H9 (cell line): ENCODE measurements at regions not wholly inside any gene's neighbourhood (a gene's known extent, or its start where the extent isn't known, plus 50 kb on each side); places are given as distances from the start of the nearest gene placed in this dataset.

Source experiments
- DNase-seq: peaks from one replicate; pipeline ENCODE4 v3.0.0-alpha.2; 2017
- H2AFZ ChIP-seq: one replicate; pipeline ENCODE4 v1.6.1; 2013; ENCODE audit warnings: mild to moderate bottlenecking, low read length, control low read depth, moderate library complexity
- H2AK5ac ChIP-seq: 2 replicates; pipeline ENCODE4 v1.6.1; 2013; ENCODE audit warnings: low read length, control low read depth, mixed read lengths; ENCODE audit not compliant: insufficient read length
- H2BK120ac ChIP-seq: one replicate; pipeline ENCODE4 v1.6.1; 2013; ENCODE audit warnings: low read depth, mild to moderate bottlenecking, low read length, control low read depth, inconsistent platforms; ENCODE audit not compliant: poor library complexity, severe bottlenecking
- H2BK12ac ChIP-seq: 2 replicates; pipeline ENCODE4 v1.6.1; 2013; ENCODE audit warnings: low read length, control low read depth, mixed read lengths, low read depth; ENCODE audit not compliant: insufficient read length
- H2BK15ac ChIP-seq: 2 replicates; pipeline ENCODE4 v1.6.1; 2013; ENCODE audit warnings: low read depth, low read length, control low read depth
- H2BK20ac ChIP-seq: one replicate; pipeline ENCODE4 v1.6.1; 2013; ENCODE audit warnings: low read depth, mild to moderate bottlenecking, low read length, control low read depth, inconsistent platforms; ENCODE audit not compliant: poor library complexity, severe bottlenecking
- H2BK5ac ChIP-seq: 2 replicates; pipeline ENCODE4 v1.6.1; 2013; ENCODE audit warnings: low read length, control low read depth, mixed read lengths; ENCODE audit not compliant: insufficient read length
- H3K14ac ChIP-seq: 2 replicates; pipeline ENCODE4 v1.6.1; 2013; ENCODE audit warnings: low read length, control low read depth; ENCODE audit not compliant: insufficient read depth
- H3K18ac ChIP-seq: 2 replicates; pipeline ENCODE4 v1.6.1; 2013; ENCODE audit warnings: low read depth, mild to moderate bottlenecking, mixed read lengths, low read length, control low read depth; ENCODE audit not compliant: insufficient read length
- H3K23ac ChIP-seq: 2 replicates; pipeline ENCODE4 v1.6.1; 2013; ENCODE audit warnings: low read length, control low read depth, mixed read lengths, low read depth; ENCODE audit not compliant: insufficient read length
- H3K23me2 ChIP-seq: 2 replicates; pipeline ENCODE4 v1.6.1; 2013; ENCODE audit warnings: low read depth, mild to moderate bottlenecking, mixed read lengths, low read length, control low read depth; ENCODE audit not compliant: insufficient read length, poor library complexity, severe bottlenecking
- H3K27ac ChIP-seq: 2 replicates; pipeline ENCODE4 v1.5.1; 2013; ENCODE audit warnings: low read length, control low read depth, mixed read lengths, low read depth; ENCODE audit not compliant: insufficient read length
- H3K27me3 ChIP-seq: 2 replicates; pipeline ENCODE4 v1.6.1; 2013; ENCODE audit warnings: low read length, control low read depth, inconsistent platforms; ENCODE audit not compliant: insufficient read depth
- H3K4ac ChIP-seq: 2 replicates; pipeline ENCODE4 v1.6.1; 2013; ENCODE audit warnings: low read depth, mild to moderate bottlenecking, control low read depth, inconsistent platforms, low read length, moderate library complexity
- H3K4me1 ChIP-seq: 2 replicates; pipeline ENCODE4 v1.6.1; 2013; ENCODE audit warnings: low read length, control low read depth, inconsistent platforms; ENCODE audit not compliant: insufficient read depth
- H3K4me2 ChIP-seq: 2 replicates; pipeline ENCODE4 v1.6.1; 2013; ENCODE audit warnings: low read length, control low read depth, mixed read lengths; ENCODE audit not compliant: insufficient read length, insufficient read depth
- H3K56ac ChIP-seq: 2 replicates; pipeline ENCODE4 v1.6.1; 2013; ENCODE audit warnings: low read depth, mild to moderate bottlenecking, mixed read lengths, low read length, control low read depth; ENCODE audit not compliant: insufficient read length
- H3K79me1 ChIP-seq: 2 replicates; pipeline ENCODE4 v1.6.1; 2013; ENCODE audit warnings: low read depth, mild to moderate bottlenecking, moderate library complexity, low read length, control low read depth, inconsistent platforms; ENCODE audit not compliant: insufficient read depth, poor library complexity, severe bottlenecking
- H3K79me2 ChIP-seq: 2 replicates; pipeline ENCODE4 v1.6.1; 2013; ENCODE audit warnings: low read length, control low read depth, inconsistent platforms; ENCODE audit not compliant: insufficient read depth
- H3K9ac ChIP-seq: 2 replicates; pipeline ENCODE4 v1.6.1; 2013; ENCODE audit warnings: low read length, control low read depth, mixed read lengths; ENCODE audit not compliant: insufficient read length; ENCODE audit errors: extremely low read depth
- H3K9me3 ChIP-seq: one replicate; pipeline ENCODE4 v1.6.1; 2013; ENCODE audit warnings: low read depth, low read length, inconsistent platforms; ENCODE audit not compliant: control insufficient read depth
- H3T11ph ChIP-seq: one replicate; pipeline ENCODE4 v1.6.1; 2013; ENCODE audit warnings: mild to moderate bottlenecking, low read length, control low read depth, inconsistent platforms
- H4K20me1 ChIP-seq: one replicate; pipeline ENCODE4 v1.6.1; 2013; ENCODE audit not compliant: control insufficient read depth, insufficient read length, insufficient read depth
- H4K5ac ChIP-seq: 2 replicates; pipeline ENCODE4 v1.6.1; 2013; ENCODE audit warnings: low read depth, mild to moderate bottlenecking, mixed read lengths, low read length, control low read depth; ENCODE audit not compliant: insufficient read length
- H4K8ac ChIP-seq: replicated peaks from 2 replicates; pipeline ENCODE4 v1.6.1; 2013; ENCODE audit warnings: low read length, control low read depth, mixed read lengths, low read depth; ENCODE audit not compliant: insufficient read length
- H4K91ac ChIP-seq: 2 replicates; pipeline ENCODE4 v1.6.1; 2013; ENCODE audit warnings: low read depth, mild to moderate bottlenecking, moderate library complexity, mixed read lengths, low read length, control low read depth; ENCODE audit not compliant: insufficient read length
- H3K27ac Mint-ChIP-seq, 3 experiments: 2 replicates in 2 of 3; 3 replicates in 1 of 3; pipeline ENCODE4 v1.8.0; 2020 to 2021; ENCODE audit warnings: mixed read lengths in 3 of 3, mild to moderate bottlenecking in 1 of 3, moderate library complexity in 1 of 3
- H3K27me3 Mint-ChIP-seq: 2 replicates; pipeline ENCODE4 v1.8.0; 2021; ENCODE audit warnings: low read depth, mild to moderate bottlenecking, moderate library complexity, mixed read lengths
- H3K36me3 Mint-ChIP-seq, 3 experiments: 2 replicates in 2 of 3; 3 replicates in 1 of 3; pipeline ENCODE4 v1.8.0; 2020 to 2021; ENCODE audit warnings: low read depth in 3 of 3, mixed read lengths in 3 of 3; ENCODE audit not compliant: insufficient read depth in 1 of 3
- H3K4me1 Mint-ChIP-seq, 2 experiments: 2 replicates each; pipeline ENCODE4 v1.8.0; 2020; ENCODE audit warnings: mixed read lengths in 2 of 2
- H3K4me3 Mint-ChIP-seq, 2 experiments: 2 replicates in 1 of 2; 3 replicates in 1 of 2; pipeline ENCODE4 v1.8.0; 2020 to 2021; ENCODE audit warnings: mild to moderate bottlenecking in 2 of 2, mixed read lengths in 2 of 2, moderate library complexity in 1 of 2
- H3K9me3 Mint-ChIP-seq, 2 experiments: 2 replicates in 1 of 2; 3 replicates in 1 of 2; pipeline ENCODE4 v1.8.0; 2020; ENCODE audit warnings: mild to moderate bottlenecking in 2 of 2, mixed read lengths in 2 of 2, moderate library complexity in 1 of 2
- WGBS: extraction: QIAGEN DNeasy Blood & Tissue Kit; methylation state at CpG from one replicate; pipeline ENCODE4 v1.1.7; 2013; ENCODE audit warnings: missing lambda C conversion rate, low lambda C conversion rate, mixed read lengths; ENCODE audit not compliant: insufficient read length; ENCODE audit errors: extremely low coverage; 5-methylcytosine and 5-hydroxymethylcytosine counted together
- TF ChIP-seq, protein P1 (sequence below): fragments of 200-600 bp; sonication (generic); conservative IDR thresholded peaks from 3 replicates; pipeline ENCODE4 v1.8.0; 2021; ENCODE audit warnings: antibody characterized with exemption, mild to moderate bottlenecking

DNA sequence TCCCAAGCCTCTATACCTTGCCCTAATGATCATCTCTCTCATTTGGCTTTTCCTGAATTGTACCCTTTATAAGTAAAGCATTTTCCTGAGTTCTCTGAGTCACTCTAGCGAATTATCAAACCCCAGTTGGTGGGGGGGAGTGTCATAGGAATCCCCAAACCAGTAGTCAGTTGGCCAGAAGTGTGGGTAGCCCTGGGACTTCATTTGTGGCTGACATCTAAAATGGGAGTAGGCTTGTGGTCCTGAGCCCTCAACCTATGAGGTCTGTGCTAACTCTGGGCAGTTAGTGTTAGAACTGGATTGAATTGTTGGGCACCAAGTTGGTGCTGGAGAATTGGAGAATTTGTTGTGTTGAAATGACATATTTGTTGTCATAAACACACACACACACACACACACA, 91.3 kb downstream of the BBS10 start:
- no peaks in the 10 kb centered on the region for H3K9me3 ChIP-seq
- no peak overlapping the region for H2BK5ac ChIP-seq
- H3K23me2 ChIP-seq: no peaks in the 10 kb centered on the region
- Mint-ChIP-seq H3K27ac (no peak overlapping the region), H3K4me3 (no peak overlapping the region), H3K27me3 (no peaks in the 10 kb centered on the region), H3K4me1 (peaks cover 10 to 16% of the 10 kb centered on the region in 2 experiments), H3K9me3 (peaks cover 0 to 5% of the 10 kb centered on the region in 2 experiments; a peak in 2 of 5 replicates), H3K36me3 (peaks cover 0 to 5% (median under 1%) of the 10 kb centered on the region in 3 experiments; a peak in 2 of 7 replicates)
- DNase-seq: no peak
- no peaks in the 10 kb centered on the region for H3K79me1 ChIP-seq
- no peak overlapping the region for H2BK120ac ChIP-seq
- H2AFZ ChIP-seq: no peak overlapping the region
- H2AK5ac ChIP-seq: no peak overlapping the region
- no peaks in the 10 kb centered on the region for H3K4me1 ChIP-seq
- no peak overlapping the region for H3K27ac ChIP-seq
- no peak overlapping the region for H2BK20ac ChIP-seq
- no peak overlapping the region for H3K14ac ChIP-seq
- TF ChIP-seq, protein P1, sequence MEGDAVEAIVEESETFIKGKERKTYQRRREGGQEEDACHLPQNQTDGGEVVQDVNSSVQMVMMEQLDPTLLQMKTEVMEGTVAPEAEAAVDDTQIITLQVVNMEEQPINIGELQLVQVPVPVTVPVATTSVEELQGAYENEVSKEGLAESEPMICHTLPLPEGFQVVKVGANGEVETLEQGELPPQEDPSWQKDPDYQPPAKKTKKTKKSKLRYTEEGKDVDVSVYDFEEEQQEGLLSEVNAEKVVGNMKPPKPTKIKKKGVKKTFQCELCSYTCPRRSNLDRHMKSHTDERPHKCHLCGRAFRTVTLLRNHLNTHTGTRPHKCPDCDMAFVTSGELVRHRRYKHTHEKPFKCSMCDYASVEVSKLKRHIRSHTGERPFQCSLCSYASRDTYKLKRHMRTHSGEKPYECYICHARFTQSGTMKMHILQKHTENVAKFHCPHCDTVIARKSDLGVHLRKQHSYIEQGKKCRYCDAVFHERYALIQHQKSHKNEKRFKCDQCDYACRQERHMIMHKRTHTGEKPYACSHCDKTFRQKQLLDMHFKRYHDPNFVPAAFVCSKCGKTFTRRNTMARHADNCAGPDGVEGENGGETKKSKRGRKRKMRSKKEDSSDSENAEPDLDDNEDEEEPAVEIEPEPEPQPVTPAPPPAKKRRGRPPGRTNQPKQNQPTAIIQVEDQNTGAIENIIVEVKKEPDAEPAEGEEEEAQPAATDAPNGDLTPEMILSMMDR: no peak
- H4K91ac ChIP-seq: no peak overlapping the region
- no peak overlapping the region for H2BK12ac ChIP-seq
- no peaks in the 10 kb centered on the region for H3K27me3 ChIP-seq
- no peak overlapping the region for H2BK15ac ChIP-seq
- H3K4me2 ChIP-seq: no peak overlapping the region
- no peak overlapping the region for H3K23ac ChIP-seq
- no peak overlapping the region for H3T11ph ChIP-seq
- no peaks in the 10 kb centered on the region for H3K79me2 ChIP-seq
- H3K56ac ChIP-seq: no peak overlapping the region
- H4K8ac ChIP-seq: no peak overlapping the region
- H3K18ac ChIP-seq: no peak overlapping the region
- no CpG with 5 or more reads among the region's 1 CpG for WGBS
- H4K5ac ChIP-seq: no peak overlapping the region
- H3K4ac ChIP-seq: no peak overlapping the region
- no peak overlapping the region for H3K9ac ChIP-seq
- H4K20me1 ChIP-seq: no peaks in the 10 kb centered on the region
